GM21447 (cell line): ENCODE measurements at regions not wholly inside any gene's neighbourhood (a gene's known extent, or its start where the extent isn't known, plus 50 kb on each side); places are given as distances from the start of the nearest gene placed in this dataset.

Experiments used
- ATAC-seq: cut with Tn5 transposase; IDR thresholded peaks from one replicate; pipeline ENCODE4 v1.9.1; 2021; ENCODE audit not compliant: unreplicated experiment

DNA sequence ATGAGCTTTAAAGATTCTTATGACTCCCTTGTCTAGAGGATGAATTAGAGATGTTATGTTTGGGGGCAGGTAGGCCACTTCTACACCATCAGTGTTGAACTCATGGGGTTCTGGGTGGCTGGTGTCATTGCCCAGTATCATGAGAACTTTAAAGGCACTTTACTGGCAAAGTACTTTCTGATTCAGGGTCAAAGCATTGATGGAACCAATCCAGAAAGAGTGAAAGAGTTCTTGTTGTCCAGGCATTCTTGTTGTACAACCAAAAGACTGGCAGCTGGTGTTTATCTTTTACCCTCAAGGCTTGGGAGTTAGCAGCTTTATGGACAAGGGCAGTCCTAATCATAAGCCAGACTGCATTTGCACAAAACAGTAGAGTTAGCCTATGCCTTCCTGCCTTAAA, 673.0 kb downstream of the USP25 start:
- ATAC-seq: no peak

DNA sequence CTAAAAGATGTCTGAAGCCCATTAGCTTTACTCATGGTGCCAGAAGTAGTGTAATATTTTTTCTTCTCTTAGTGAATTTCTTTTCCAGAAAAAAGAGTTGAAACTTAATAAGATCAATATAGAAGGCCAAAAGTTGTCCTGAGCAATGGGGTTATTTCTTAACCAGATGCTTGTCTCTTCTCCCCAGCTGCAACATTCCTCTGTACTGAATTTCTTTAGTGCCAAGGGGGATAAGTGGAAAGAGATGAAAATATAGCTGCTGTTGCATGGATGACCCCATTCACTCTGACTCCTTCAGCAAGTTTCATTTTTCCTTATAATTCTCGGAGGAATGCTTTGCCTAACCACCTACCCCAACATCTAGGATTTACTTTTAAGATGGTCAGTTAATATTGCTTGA, 675.0 kb downstream of the USP25 start:
- no peak for ATAC-seq

DNA sequence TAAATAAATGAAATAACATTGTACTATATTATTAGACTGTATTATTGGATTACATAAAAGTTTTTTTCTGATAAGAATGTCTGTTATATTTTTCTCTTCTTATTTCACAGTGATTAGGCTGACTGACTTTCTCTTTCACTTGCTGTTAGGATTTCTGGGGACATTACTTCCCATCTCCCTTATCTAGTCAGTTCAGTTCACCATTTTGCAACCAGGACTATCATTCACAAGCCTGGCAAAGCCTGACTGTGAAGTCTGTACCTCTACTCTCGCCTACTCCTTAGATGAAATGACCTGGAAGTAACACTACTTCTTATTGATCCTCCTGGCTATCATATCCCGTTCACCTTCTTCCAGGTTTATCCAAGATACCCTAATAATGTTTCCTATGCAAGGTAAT, 676.6 kb downstream of the USP25 start:
- no peak for ATAC-seq

DNA sequence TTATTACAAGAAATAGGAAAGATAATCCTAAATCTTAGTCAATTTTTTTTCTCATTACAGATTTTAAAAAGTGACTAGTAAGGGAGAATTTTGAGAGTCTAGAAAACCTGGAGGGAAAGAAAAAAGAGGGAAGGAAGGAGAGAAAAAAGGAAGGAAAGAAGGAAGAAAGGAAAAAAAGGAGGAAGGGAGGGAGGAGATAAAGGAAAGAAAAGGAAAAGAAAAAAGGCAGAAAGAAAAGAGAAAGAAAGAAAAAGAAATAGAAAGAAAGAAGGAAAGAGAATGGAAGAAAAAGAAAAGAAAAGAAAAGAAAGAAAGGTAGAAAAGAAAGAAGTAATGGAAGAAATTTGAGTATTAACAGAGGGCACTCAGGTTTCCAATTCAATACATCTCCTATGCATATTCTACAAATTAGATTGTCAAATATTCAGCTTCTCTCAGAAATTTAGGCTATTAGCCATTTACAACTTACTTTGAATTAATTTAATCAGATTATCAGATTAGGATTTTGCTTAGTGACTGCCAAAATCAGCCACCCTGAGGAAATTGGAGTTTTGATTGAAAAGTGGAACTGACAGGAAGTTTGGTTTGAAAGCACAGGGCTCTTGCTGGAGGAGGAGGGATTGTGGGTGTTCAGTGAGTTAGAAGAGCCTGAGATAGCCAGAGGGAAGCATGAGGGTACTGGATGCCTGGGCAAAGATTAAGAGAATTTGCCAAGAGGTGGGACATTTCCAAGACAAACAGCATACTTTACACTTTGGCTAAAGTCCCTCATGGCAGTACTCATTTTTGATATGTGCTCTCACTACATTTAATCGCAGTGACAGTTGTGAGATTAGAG, 677.8 kb downstream of the USP25 start:
- no peak for ATAC-seq

DNA sequence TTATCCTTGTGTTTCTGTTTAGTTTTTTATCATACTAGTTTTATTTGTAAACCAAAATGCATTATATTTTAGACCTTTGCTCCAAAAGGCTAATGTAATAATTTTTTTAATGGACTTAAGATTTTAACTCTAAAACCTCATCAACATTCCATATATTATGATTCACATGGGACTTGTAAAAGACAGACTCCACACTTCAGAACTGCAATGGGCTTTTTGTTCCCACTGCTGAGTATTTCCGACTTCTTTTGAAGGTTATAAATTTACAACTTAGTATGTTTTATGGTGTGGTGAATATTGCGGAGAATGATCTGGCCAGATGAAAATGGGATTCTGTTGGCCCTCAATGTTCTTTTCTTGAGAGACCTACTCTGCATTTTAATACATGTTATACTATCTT, 678.5 kb downstream of the USP25 start:
- no peak for ATAC-seq

DNA sequence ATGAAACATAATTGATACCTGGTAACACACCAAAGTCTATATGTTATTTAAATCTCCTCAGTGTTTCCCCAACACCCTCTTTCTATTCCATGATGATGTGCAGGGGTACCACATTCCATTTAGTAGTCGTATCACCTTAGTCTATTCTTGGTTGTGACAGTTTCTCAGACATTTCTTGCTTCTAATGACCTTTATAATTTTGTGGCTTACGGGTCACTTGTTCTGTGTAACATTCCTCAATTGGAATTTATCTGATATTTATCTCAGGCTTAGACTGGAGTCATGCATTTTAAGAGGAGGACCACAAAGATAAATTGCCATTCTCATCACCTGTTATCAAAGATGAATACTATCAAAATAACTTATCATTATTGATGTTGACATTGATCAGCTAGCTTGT, 679.6 kb downstream of the USP25 start:
- ATAC-seq: no peak

DNA sequence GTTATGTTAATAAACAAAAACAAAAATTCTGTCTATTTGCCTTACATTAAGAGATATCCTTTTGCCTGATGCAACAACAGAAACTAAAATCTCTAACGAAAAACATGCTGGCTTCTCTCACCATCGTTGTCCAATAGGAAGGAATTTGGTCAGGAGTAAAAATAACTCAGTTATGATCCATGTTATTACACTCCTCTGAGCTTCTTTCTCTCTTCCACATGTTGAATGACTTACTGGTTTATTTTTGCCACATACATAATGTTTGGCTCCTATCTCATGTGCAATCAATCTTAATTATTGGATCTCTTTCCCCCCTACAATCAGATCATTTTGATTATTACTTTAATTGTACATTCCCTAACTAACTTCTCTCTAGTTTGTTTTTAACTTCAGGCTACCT, 688.4 kb downstream of the USP25 start:
- no peak for ATAC-seq

DNA sequence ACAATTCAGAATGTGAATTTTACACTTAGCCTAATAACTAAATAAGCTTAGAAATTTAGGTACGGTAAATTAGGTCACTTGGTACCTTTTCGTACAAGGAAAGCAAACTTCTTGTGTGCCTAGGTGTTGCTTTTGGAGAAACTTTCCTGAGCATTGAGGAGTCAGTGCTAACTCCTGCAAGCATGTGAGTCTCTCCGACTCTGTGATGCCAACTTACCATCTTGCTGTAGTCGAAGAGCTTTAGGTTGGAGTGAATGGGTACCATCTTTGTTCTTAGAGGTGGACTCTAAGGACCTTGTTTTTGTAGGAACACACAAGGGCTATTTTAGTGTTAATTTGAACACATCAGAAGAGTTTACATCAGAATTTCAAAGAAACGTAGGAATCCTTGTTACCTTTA, 688.9 kb downstream of the USP25 start:
- no peak for ATAC-seq

DNA sequence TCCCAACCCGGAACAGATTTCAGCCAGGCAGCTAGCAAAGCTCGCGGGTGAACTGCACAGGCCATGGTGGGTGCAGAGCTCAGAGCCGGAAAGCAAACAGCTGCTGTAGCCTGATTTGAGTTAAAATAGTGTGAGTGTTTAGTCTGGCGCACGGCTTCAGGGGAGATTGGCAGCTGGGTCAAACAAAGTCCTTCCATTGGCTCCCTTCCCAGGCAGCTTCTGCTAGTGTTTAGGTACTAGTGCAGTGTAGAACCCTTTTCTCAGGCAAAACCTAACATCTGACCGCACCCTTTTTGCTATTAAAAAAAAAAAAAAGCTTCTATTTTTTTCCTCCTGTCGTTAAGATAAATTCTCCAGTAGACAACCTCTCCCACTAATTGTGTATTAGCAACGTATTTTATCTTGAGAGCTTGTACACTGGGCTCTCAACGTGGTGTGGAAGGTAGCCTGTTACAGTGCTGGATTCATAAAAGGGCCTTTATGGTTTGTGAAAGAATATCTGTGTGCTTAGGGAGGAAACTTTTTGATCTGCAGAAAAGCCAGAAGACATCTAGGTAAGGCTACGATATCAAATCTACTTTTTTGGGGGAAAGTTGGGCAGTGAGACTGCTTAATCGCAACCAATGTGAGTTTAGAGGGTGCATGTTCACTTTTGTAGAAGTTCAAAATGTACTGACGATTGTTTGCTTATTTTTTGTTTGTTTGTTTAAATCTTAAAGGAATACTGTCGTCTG, 689.6 kb downstream of the USP25 start:
- no peak for ATAC-seq

DNA sequence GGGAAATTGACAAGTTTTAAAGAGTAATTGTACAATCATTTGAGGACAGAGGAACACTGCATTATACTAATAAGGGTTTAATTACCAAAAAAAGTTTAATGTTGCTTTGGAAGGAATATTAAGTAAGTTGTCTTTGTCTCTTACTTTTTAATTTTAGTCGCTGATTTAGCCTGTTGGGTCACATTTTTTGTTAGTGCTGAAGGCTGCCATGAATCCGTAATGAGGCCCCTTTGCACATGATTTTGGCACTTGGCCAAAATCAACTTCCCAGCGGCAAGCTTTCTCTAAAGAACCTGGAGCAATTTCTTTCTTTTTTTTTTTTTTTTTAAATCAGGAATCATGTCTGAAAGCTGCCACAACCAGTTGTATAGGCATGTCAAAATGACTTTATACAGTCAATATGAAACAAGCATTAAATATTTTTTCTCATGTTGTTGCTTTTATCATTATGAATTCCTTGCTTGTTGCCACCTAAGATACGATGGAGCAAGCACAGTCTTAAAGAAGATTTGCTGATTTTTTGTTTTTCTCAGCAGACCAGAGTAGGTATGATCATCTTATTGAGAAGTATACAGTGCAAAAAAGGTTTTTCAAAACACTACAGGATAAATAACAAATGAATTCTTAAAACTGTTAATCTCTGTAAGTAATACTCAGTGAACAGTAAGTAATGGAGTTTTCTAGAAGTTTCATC, 690.4 kb downstream of the USP25 start:
- ATAC-seq: no peak

DNA sequence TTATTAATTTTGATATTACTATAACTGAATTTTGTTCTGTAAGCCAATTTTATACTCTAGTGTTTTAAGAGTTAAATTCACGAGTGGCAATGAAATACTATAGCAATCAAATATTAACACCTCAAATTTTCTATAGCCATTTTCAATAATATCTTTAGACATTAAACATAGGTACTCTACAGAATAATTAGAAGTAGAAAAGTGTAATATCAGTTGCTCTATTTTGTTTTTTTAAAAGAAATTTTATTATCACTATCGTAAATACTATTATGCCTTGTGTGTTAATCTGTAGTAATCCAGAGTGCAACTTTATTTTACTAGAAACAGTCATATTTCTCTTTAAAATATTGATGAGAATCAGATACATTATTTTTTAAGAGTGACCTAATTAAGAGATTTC, 691.2 kb downstream of the USP25 start:
- ATAC-seq: no peak

DNA sequence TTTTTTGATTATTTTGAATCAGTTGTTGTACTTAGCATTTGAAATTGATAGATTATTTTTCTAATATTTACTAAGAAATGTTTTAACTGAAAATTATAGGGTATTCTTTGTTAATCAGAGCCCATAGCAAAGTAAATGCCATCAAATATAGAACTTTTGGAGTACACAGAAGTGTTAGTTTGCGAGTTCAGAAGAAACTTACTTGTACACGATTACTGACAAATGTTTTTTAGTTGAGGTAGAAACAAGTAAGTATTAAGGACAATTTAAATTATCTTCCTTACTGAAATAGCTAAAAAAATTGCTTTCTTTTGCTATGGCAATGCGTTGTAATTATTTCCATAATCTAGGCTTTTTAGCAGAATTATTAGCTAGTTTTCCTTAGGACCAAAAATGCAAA, 692.2 kb downstream of the USP25 start:
- ATAC-seq: no peak

DNA sequence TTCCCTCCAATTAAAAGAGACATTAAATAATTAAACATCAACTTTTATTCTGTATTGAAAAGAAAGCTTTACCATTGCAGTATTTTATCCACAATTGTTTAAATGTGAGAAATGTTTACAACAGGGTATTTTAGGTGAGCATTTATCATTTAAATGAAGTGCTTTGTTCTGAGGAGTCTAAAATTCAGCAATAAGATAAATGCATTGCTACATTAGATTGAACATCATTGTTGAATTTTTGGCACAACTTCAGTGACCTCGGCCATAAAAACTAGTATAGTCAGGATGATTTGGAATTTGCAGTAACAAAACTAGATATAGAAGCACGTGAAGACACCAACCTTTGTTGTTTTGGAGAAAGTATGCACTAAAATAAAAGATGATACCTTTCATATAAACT, 692.9 kb downstream of the USP25 start:
- no peak for ATAC-seq

DNA sequence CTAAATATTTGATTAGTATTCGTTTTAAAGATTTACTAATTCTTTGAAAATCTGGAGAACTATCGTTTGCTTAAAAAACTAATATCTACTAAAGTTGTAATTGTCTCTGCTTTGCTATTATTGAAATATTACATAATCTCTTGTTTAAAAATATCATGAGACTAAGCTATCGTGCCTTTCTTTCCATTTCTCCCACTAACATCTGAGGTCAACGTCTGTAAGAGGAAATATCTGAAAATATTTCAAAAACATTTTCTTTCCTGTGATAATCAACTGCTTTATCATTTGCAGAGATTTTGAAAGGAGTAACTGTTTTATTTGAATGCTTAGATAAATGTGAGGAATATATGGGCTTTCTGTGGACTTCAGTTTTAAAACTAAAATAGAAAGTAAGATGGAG, 694.1 kb downstream of the USP25 start:
- no peak for ATAC-seq

DNA sequence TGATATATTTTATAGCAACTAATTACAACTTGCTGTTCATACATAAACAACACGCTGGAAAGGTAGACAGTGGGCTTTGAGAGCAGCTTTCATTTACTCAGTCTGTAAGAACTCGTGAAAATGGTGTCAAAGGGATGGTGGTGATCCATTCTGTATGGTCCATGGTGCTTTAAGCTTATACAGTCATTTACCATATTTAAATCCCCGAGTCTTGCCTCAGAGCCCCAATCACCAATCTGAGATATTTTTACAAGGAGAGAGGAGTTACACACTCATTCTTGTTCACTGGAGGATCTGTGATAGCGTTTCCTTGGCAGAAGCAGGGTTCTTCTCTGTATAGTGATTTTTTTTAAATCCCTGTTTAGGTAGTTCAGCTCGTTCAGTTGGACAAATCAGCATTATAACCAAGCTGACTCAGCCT, 694.6 kb downstream of the USP25 start:
- ATAC-seq: no peak

DNA sequence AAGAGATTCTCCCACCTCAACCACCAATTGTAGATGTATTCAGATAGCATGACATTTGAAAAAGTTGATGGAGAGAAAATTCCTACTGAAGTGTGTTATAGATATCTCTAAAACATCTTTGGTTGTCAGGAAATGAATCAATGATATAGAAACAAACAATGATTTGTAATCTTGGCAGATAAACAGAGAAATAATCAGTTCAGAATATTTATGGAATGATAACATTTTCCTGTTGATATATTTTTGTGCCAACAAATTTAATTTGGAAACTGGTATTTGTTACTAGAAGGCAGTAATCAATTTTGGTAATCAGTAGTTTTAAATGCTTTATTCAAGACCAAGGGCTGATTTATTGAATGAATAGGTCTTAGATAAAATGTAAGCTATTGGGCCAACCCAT, 695.6 kb downstream of the USP25 start:
- ATAC-seq: no peak

DNA sequence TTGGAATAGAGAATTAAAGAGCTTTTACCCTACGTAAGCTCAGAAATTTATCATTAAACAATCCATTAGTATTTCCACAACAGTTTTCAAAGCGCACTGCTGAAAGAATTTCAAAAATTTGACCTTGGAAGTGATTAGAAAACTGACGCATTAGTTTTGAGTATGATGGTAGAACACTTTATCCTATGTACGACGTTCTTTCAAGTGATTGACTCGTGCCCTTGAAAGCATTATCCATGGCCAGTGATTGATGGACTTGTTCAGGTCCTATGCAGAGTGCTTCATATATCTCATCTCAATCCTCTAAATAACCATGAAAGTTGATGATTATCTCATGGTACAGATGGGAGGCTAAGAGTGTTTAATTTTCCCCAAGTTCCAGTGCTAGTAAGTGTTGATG, 697.2 kb downstream of the USP25 start:
- ATAC-seq: no peak

DNA sequence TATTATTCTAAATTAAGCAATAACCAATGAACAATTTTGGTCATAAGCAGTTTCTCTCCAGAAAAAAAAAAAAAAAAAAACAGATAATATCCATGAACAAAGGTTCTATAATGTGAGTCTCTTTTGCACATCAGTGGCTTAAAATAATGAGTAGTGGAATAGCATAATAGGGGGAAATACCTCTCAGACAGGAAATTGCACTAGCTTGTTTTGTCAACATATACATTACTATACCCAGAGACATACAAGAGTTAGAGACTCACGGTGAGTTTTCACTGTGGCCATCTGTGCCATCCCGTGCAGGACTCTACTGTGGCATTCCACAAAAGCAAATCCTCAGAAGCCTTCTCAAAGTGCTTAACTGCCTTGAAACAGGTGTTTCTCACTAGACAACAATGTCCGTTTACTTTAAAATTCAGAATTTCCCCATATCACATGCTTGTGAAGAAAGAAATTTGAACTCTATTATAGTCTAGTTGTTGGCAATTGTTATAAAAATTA, 697.9 kb downstream of the USP25 start:
- ATAC-seq: no peak

DNA sequence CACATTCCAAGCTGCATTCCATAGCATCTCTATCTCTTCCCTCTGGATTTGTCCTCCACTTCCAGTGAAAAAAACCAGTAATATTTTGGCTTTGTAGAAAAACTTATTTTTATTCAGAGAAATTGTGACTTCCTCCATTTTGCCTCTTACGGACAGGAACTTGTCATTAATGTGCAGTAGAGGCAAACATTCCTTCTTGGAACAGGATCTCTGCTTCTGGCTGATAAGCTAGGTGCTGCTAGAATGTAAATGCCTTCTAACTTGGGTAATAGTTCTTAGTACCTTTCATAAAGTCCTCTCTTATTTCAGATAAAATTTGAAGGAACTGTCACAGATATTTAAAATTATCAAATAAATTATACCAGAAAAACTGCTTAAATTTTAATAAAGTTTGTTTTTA, 707.8 kb downstream of the USP25 start:
- ATAC-seq: no peak

DNA sequence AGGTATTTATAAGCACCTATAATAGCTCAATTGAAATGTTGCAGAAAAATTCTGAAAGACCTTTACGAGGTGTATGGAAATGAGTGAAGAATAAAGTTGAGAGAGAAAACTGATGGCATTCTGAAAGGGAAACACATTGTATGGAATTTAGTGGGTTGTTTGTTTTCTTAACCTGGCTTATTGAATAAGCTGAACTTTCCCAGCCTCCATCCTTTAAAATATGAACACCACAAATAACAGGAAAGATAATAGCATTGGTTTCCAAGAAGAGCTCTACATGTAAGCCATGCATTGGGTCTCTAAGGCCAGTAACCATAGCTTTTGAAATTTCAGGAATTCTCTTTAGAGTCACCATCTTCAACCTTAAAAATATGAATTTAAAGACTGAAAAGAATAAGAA, 709.0 kb downstream of the USP25 start:
- no peak for ATAC-seq

DNA sequence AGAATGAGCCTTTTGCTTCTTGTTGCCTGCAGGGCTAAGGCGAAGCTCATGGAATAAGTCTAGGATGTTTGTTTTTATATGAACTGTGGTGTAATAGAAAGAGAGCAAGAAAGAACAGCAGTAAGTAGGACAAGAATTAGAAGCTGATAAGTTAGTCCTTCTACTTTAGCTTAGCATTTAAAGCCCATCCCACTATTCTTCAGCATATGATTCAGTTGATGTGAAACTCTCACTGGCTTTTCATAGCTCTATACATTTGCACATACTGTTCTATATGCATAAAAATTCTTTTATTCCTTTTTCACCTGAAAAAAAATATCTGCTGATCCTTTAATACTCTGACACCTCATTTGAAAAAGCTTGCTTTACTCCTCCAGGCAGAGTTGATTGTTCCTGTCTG, 712.0 kb downstream of the USP25 start:
- no peak for ATAC-seq

DNA sequence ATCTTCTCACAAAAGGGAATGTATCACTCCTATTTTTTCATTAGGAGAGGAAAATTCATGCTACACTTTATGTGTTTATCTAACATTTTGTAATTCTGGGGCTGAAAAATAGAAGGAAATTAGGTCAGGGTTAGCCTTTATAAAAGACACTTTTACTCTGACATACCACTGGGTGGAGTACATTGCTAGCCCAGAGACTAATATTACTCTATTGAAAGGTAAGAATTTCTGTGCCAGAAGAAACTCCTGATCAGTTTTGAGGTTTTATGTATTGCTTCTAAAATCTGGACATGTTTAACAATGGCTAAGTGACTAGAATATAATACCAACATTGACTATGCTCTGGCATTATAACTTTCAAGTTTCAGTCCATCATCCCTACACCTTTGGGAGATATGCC, 724.6 kb downstream of the USP25 start:
- no peak for ATAC-seq
